ENCODE measurements at regions not wholly inside any gene's neighbourhood (a gene's known extent, or its start where the extent isn't known, plus 50 kb on each side); places are given as distances from the start of the nearest gene placed in this dataset.

DNA sequence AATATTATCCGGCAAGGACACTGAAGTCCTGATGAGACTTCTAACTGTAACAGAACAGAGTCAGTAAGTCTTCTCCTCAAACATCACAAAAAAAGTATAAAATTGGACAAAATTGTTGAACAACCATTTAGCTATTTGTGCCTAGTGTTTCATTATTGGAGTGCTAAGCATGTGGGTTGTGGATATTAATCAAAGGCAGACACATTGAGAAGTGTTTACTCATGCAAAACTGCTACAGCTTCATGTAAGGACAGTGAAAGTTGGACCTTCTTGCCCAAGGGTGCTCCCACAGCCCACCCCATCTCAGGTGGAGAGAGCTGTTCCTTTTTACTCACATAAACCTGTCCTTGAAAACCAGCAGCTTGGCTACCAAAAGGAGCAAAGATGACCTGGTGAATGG, 355.1 kb upstream of the DAB2 start:
- BruUV-seq (replicated peaks) = no TSS peak
- H3K36me3 ChIP-seq (ENCODE audit: insufficient read depth, low read length, poor library complexity, severe bottlenecking) = no peaks in the 10 kb centered on the region
- H3K9me3 ChIP-seq (ENCODE audit: low read depth, low read length, poor library complexity, severe bottlenecking) = no peaks in the 10 kb centered on the region
- no peaks in the 10 kb centered on the region for H3K27me3 ChIP-seq (replicated peaks; ENCODE audit: insufficient read depth, low read depth, low read length, poor library complexity)
- ChIA-PET CTCF (no interaction called here), POLR2A (ENCODE audit: low non-redundant PET) (no interaction called here)
- no peak for DNase-seq (ENCODE audit: low spot score)
- H3K27ac ChIP-seq (ENCODE audit: low read depth, low read length, poor library complexity, severe bottlenecking) = no peak overlapping the region
- no peaks in the 10 kb centered on the region for H3K4me1 ChIP-seq (ENCODE audit: insufficient read depth, low read length, poor library complexity, severe bottlenecking)
- no peak overlapping the region for H3K4me3 ChIP-seq (ENCODE audit: low read depth, low read length, poor library complexity, severe bottlenecking)
- no peak for TF ChIP-seq EZH2 (IDR thresholded peaks at IDR 0.05; ENCODE audit: borderline replicate concordance, low read depth, low read length, poor library complexity, severe bottlenecking)
- intact Hi-C loops (cut with micrococcal nuclease; ENCODE audit: unreplicated experiment) = no loop called here

DNA sequence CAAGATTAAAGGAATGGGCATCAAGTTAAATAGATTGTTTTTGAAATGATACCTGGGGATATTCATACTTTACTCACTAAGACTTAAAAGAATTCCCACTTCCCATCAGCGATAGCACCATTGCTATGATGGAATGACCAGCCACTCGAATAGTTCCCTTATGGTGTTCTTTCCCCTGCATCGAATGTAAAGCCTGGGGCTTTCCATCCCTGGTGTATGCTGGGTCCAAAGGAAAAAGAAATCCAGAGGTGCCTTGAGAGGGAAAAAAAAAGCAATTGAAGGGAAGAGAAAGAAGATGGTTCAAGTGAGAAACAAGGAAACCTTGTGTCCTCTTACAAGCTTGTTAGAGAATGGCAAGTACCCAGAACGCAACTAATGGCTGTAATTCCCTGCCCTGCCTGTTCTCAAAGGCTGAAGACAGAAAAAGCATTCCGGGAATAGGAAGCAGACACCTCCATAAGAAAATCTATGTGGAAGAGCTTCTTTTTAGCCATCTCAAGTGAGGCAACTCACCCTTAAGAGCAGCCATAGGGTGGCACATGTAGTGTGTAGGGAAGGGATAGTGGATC, 351.1 kb upstream of the DAB2 start:
- no peak overlapping the region for H3K27ac ChIP-seq (ENCODE audit: low read depth, low read length, poor library complexity, severe bottlenecking)
- no peak for DNase-seq (ENCODE audit: low spot score)
- no peak for TF ChIP-seq EZH2 (IDR thresholded peaks at IDR 0.05; ENCODE audit: borderline replicate concordance, low read depth, low read length, poor library complexity, severe bottlenecking)
- TF ChIP-seq, protein P1, sequence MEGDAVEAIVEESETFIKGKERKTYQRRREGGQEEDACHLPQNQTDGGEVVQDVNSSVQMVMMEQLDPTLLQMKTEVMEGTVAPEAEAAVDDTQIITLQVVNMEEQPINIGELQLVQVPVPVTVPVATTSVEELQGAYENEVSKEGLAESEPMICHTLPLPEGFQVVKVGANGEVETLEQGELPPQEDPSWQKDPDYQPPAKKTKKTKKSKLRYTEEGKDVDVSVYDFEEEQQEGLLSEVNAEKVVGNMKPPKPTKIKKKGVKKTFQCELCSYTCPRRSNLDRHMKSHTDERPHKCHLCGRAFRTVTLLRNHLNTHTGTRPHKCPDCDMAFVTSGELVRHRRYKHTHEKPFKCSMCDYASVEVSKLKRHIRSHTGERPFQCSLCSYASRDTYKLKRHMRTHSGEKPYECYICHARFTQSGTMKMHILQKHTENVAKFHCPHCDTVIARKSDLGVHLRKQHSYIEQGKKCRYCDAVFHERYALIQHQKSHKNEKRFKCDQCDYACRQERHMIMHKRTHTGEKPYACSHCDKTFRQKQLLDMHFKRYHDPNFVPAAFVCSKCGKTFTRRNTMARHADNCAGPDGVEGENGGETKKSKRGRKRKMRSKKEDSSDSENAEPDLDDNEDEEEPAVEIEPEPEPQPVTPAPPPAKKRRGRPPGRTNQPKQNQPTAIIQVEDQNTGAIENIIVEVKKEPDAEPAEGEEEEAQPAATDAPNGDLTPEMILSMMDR (conservative IDR thresholded peaks at IDR 0.05; ENCODE audit: low read depth, low read length) = no peak
- H3K4me3 ChIP-seq (ENCODE audit: low read depth, low read length, poor library complexity, severe bottlenecking) = no peak overlapping the region
- no peaks in the 10 kb centered on the region for H3K9me3 ChIP-seq (ENCODE audit: low read depth, low read length, poor library complexity, severe bottlenecking)
- BruUV-seq (replicated peaks) = no TSS peak
- H3K36me3 ChIP-seq (ENCODE audit: insufficient read depth, low read length, poor library complexity, severe bottlenecking) = no peaks in the 10 kb centered on the region
- H3K27me3 ChIP-seq (replicated peaks; ENCODE audit: insufficient read depth, low read depth, low read length, poor library complexity) = no peaks in the 10 kb centered on the region
- intact Hi-C loops (cut with micrococcal nuclease; ENCODE audit: unreplicated experiment) = no loop called here
- ChIA-PET CTCF (no interaction called here), POLR2A (ENCODE audit: low non-redundant PET) (no interaction called here)
- H3K4me1 ChIP-seq (ENCODE audit: insufficient read depth, low read length, poor library complexity, severe bottlenecking) = no peaks in the 10 kb centered on the region

DNA sequence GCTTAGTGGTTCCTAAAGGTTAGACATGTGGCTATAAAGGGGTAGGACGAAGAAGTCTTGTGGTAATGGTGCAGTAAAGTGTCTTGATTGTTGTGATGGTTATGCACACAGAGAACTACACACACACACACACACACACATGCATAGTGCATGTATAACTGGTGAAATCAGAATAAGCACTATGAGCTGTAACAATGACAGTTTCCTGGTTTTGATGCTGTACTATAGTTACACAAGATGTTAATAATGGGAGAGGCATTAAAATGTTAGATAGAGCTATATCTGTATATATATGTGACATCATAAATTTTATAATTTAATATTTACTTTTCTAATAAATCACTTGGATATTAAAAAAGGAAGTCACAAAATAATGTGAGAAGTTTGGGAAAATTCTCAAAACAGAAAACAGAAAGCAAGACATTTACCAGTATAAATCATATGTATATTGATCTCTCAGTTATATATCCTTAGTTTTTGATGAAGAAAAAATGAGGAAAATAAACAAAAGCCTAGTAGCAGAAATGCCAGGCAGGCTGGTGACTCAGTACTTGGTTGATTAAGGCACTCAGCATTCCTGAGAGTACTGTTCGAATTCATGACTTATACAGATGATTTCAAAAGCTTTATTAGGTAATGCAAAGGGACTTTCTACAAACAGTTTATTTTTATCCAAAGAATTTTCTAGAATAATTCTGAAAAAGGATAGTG, 350.5 kb upstream of the DAB2 start:
- ChIA-PET CTCF (no interaction called here), POLR2A (ENCODE audit: low non-redundant PET) (no interaction called here)
- no peaks in the 10 kb centered on the region for H3K4me1 ChIP-seq (ENCODE audit: insufficient read depth, low read length, poor library complexity, severe bottlenecking)
- H3K27ac ChIP-seq (ENCODE audit: low read depth, low read length, poor library complexity, severe bottlenecking) = no peak overlapping the region
- H3K9me3 ChIP-seq (ENCODE audit: low read depth, low read length, poor library complexity, severe bottlenecking) = no peaks in the 10 kb centered on the region
- no peak for TF ChIP-seq EZH2 (IDR thresholded peaks at IDR 0.05; ENCODE audit: borderline replicate concordance, low read depth, low read length, poor library complexity, severe bottlenecking)
- TF ChIP-seq, protein P1 (conservative IDR thresholded peaks at IDR 0.05; ENCODE audit: low read depth, low read length) = no peak
- H3K27me3 ChIP-seq (replicated peaks; ENCODE audit: insufficient read depth, low read depth, low read length, poor library complexity) = no peaks in the 10 kb centered on the region
- H3K36me3 ChIP-seq (ENCODE audit: insufficient read depth, low read length, poor library complexity, severe bottlenecking) = no peaks in the 10 kb centered on the region
- intact Hi-C loops (cut with micrococcal nuclease; ENCODE audit: unreplicated experiment) = no loop called here
- no peak for DNase-seq (ENCODE audit: low spot score)
- BruUV-seq (replicated peaks) = no TSS peak
- no peak overlapping the region for H3K4me3 ChIP-seq (ENCODE audit: low read depth, low read length, poor library complexity, severe bottlenecking)

DNA sequence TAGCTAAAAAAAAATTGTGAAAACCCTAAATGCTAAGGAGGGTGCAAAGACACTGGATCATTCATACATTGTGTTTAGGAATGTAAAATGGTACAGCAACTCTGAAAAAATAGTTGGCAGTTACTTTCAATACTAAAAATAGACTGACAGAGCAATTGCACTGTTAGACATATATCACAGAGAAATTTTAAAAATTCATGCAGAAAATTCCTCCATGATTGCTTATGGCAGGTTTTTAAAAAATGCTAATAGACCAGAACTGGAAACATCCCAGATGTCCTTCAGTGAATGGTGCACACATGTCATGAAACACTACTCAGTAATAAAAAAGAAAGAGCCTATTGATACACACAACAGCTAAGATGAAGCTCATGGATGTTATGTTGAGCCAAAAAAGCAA, 349.8 kb upstream of the DAB2 start:
- Histone ChIP-seq H3K27ac (ENCODE audit: low read depth, low read length, poor library complexity, severe bottlenecking) (no peak overlapping the region), H3K4me1 (ENCODE audit: insufficient read depth, low read length, poor library complexity, severe bottlenecking) (no peaks in the 10 kb centered on the region), H3K36me3 (ENCODE audit: insufficient read depth, low read length, poor library complexity, severe bottlenecking) (no peaks in the 10 kb centered on the region), H3K4me3 (ENCODE audit: low read depth, low read length, poor library complexity, severe bottlenecking) (no peak overlapping the region), H3K9me3 (ENCODE audit: low read depth, low read length, poor library complexity, severe bottlenecking) (no peaks in the 10 kb centered on the region), H3K27me3 (replicated peaks; ENCODE audit: insufficient read depth, low read depth, low read length, poor library complexity) (no peaks in the 10 kb centered on the region)
- no TSS peak for BruUV-seq (replicated peaks)
- TF ChIP-seq, protein P1 (conservative IDR thresholded peaks at IDR 0.05; ENCODE audit: low read depth, low read length) = no peak
- no peak for TF ChIP-seq EZH2 (IDR thresholded peaks at IDR 0.05; ENCODE audit: borderline replicate concordance, low read depth, low read length, poor library complexity, severe bottlenecking)
- POLR2A ChIA-PET (ENCODE audit: low non-redundant PET) = no interaction called here
- intact Hi-C loops (cut with micrococcal nuclease; ENCODE audit: unreplicated experiment) = no loop called here
- DNase-seq (ENCODE audit: low spot score) = no peak
- CTCF ChIA-PET = no interaction called here

Measured in A673 (cell line).